A549 (cell line): ENCODE measurements at regions not wholly inside any gene's neighbourhood (a gene's known extent, or its start where the extent isn't known, plus 50 kb on each side); places are given as distances from the start of the nearest gene placed in this dataset.

ENCODE experiments used
- BHLHE40 ChIP-seq: IDR thresholded peaks from 2 replicates; pipeline ENCODE4 v1.6.1; 2012; ENCODE audit warnings: low read depth, low read length, inconsistent platforms
- KDM5A ChIP-seq: fragments of 200-600 bp; sonication (generic); IDR thresholded peaks from 2 replicates; pipeline ENCODE4 v1.6.1; 2016; ENCODE audit warnings: antibody characterized with exemption, mild to moderate bottlenecking
- RAD21 ChIP-seq, 2 experiments: fragments of >200 bp in 1 of 2; sonication (Bioruptor Twin) in 1 of 2; formaldehyde crosslinking in 1 of 2; IDR thresholded peaks in 1 of 2; conservative IDR thresholded peaks in 1 of 2; 2 replicates in 1 of 2; 3 replicates in 1 of 2; pipeline ENCODE4 v1.6.1; 2012 to 2018; ENCODE audit warnings: inconsistent platforms in 1 of 2
- RNF2 ChIP-seq: fragments of 200-600 bp; sonication (generic); IDR thresholded peaks from 2 replicates; pipeline ENCODE4 v1.6.1; 2016; ENCODE audit warnings: low read depth, mild to moderate bottlenecking, antibody characterized with exemption, moderate library complexity, borderline replicate concordance
- SREBF2 ChIP-seq: fragments of 450-650 bp; IDR thresholded peaks from 2 replicates; pipeline ENCODE4 v1.6.1; 2014; ENCODE audit warnings: mild to moderate bottlenecking, moderate library complexity
- TF ChIP-seq, protein P1 (sequence below): fragments of >200 bp; sonication (Bioruptor Twin); formaldehyde crosslinking; IDR thresholded peaks from 3 replicates; pipeline ENCODE4 v1.5.1; 2016
- TF ChIP-seq, protein P2 (sequence below): fragments of 450-650 bp; IDR thresholded peaks from 2 replicates; pipeline ENCODE4 v1.6.1; 2014; ENCODE audit warnings: antibody characterized with exemption
- TF ChIP-seq, protein P3 (sequence below): IDR thresholded peaks from 2 replicates; pipeline ENCODE4 v1.6.1; 2012
- TF ChIP-seq, protein P4 (sequence below): IDR thresholded peaks from 2 replicates; pipeline ENCODE4 v1.6.1; 2012

DNA sequence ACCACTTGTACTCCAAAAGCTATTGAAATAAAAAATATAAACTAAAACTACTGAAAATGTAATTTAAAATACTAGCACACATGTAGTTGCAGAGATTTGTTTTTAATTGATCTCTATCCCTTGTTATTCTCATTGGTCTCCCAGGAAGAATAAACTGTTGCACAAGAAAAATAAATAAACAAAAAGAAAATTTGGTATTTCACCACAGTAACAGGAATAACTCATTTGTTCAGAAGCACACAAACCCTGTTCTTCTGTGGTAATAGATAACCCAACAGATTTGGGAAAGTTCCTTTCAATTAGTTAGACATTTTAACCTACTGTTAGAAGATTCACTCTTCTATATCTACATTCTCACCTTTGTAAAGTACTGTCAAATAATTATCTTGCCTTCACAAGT is 70.9 kb upstream of the APOOL start:
- TF ChIP-seq, protein P1, sequence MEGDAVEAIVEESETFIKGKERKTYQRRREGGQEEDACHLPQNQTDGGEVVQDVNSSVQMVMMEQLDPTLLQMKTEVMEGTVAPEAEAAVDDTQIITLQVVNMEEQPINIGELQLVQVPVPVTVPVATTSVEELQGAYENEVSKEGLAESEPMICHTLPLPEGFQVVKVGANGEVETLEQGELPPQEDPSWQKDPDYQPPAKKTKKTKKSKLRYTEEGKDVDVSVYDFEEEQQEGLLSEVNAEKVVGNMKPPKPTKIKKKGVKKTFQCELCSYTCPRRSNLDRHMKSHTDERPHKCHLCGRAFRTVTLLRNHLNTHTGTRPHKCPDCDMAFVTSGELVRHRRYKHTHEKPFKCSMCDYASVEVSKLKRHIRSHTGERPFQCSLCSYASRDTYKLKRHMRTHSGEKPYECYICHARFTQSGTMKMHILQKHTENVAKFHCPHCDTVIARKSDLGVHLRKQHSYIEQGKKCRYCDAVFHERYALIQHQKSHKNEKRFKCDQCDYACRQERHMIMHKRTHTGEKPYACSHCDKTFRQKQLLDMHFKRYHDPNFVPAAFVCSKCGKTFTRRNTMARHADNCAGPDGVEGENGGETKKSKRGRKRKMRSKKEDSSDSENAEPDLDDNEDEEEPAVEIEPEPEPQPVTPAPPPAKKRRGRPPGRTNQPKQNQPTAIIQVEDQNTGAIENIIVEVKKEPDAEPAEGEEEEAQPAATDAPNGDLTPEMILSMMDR = no peak
- no peak for TF ChIP-seq RNF2
- TF ChIP-seq, protein P2, sequence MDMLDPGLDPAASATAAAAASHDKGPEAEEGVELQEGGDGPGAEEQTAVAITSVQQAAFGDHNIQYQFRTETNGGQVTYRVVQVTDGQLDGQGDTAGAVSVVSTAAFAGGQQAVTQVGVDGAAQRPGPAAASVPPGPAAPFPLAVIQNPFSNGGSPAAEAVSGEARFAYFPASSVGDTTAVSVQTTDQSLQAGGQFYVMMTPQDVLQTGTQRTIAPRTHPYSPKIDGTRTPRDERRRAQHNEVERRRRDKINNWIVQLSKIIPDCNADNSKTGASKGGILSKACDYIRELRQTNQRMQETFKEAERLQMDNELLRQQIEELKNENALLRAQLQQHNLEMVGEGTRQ = no peak
- TF ChIP-seq KDM5A = no peak
- no peak for TF ChIP-seq RAD21 (conservative IDR thresholded peaks at IDR 0.05 in 1 of 2, IDR thresholded peaks at IDR 0.05 in 1 of 2)
- TF ChIP-seq SREBF2 = no peak
- TF ChIP-seq, protein P3, sequence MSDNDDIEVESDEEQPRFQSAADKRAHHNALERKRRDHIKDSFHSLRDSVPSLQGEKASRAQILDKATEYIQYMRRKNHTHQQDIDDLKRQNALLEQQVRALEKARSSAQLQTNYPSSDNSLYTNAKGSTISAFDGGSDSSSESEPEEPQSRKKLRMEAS = no peak
- TF ChIP-seq BHLHE40 = no peak
- TF ChIP-seq, protein P4, sequence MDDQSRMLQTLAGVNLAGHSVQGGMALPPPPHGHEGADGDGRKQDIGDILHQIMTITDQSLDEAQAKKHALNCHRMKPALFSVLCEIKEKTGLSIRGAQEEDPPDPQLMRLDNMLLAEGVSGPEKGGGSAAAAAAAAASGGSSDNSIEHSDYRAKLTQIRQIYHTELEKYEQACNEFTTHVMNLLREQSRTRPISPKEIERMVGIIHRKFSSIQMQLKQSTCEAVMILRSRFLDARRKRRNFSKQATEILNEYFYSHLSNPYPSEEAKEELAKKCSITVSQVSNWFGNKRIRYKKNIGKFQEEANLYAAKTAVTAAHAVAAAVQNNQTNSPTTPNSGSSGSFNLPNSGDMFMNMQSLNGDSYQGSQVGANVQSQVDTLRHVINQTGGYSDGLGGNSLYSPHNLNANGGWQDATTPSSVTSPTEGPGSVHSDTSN = no peak
